H9 (cell line): ENCODE measurements at regions not wholly inside any gene's neighbourhood (a gene's known extent, or its start where the extent isn't known, plus 50 kb on each side); places are given as distances from the start of the nearest gene placed in this dataset.

Source experiments
- DNase-seq: peaks from one replicate; pipeline ENCODE4 v3.0.0-alpha.2; 2017
- H2AFZ ChIP-seq: one replicate; pipeline ENCODE4 v1.6.1; 2013; ENCODE audit warnings: mild to moderate bottlenecking, low read length, control low read depth, moderate library complexity
- H2AK5ac ChIP-seq: 2 replicates; pipeline ENCODE4 v1.6.1; 2013; ENCODE audit warnings: low read length, control low read depth, mixed read lengths; ENCODE audit not compliant: insufficient read length
- H2BK120ac ChIP-seq: one replicate; pipeline ENCODE4 v1.6.1; 2013; ENCODE audit warnings: low read depth, mild to moderate bottlenecking, low read length, control low read depth, inconsistent platforms; ENCODE audit not compliant: poor library complexity, severe bottlenecking
- H2BK12ac ChIP-seq: 2 replicates; pipeline ENCODE4 v1.6.1; 2013; ENCODE audit warnings: low read length, control low read depth, mixed read lengths, low read depth; ENCODE audit not compliant: insufficient read length
- H2BK15ac ChIP-seq: 2 replicates; pipeline ENCODE4 v1.6.1; 2013; ENCODE audit warnings: low read depth, low read length, control low read depth
- H2BK20ac ChIP-seq: one replicate; pipeline ENCODE4 v1.6.1; 2013; ENCODE audit warnings: low read depth, mild to moderate bottlenecking, low read length, control low read depth, inconsistent platforms; ENCODE audit not compliant: poor library complexity, severe bottlenecking
- H2BK5ac ChIP-seq: 2 replicates; pipeline ENCODE4 v1.6.1; 2013; ENCODE audit warnings: low read length, control low read depth, mixed read lengths; ENCODE audit not compliant: insufficient read length
- H3K14ac ChIP-seq: 2 replicates; pipeline ENCODE4 v1.6.1; 2013; ENCODE audit warnings: low read length, control low read depth; ENCODE audit not compliant: insufficient read depth
- H3K18ac ChIP-seq: 2 replicates; pipeline ENCODE4 v1.6.1; 2013; ENCODE audit warnings: low read depth, mild to moderate bottlenecking, mixed read lengths, low read length, control low read depth; ENCODE audit not compliant: insufficient read length
- H3K23ac ChIP-seq: 2 replicates; pipeline ENCODE4 v1.6.1; 2013; ENCODE audit warnings: low read length, control low read depth, mixed read lengths, low read depth; ENCODE audit not compliant: insufficient read length
- H3K23me2 ChIP-seq: 2 replicates; pipeline ENCODE4 v1.6.1; 2013; ENCODE audit warnings: low read depth, mild to moderate bottlenecking, mixed read lengths, low read length, control low read depth; ENCODE audit not compliant: insufficient read length, poor library complexity, severe bottlenecking
- H3K27ac ChIP-seq: 2 replicates; pipeline ENCODE4 v1.5.1; 2013; ENCODE audit warnings: low read length, control low read depth, mixed read lengths, low read depth; ENCODE audit not compliant: insufficient read length
- H3K27me3 ChIP-seq: 2 replicates; pipeline ENCODE4 v1.6.1; 2013; ENCODE audit warnings: low read length, control low read depth, inconsistent platforms; ENCODE audit not compliant: insufficient read depth
- H3K4ac ChIP-seq: 2 replicates; pipeline ENCODE4 v1.6.1; 2013; ENCODE audit warnings: low read depth, mild to moderate bottlenecking, control low read depth, inconsistent platforms, low read length, moderate library complexity
- H3K4me1 ChIP-seq: 2 replicates; pipeline ENCODE4 v1.6.1; 2013; ENCODE audit warnings: low read length, control low read depth, inconsistent platforms; ENCODE audit not compliant: insufficient read depth
- H3K4me2 ChIP-seq: 2 replicates; pipeline ENCODE4 v1.6.1; 2013; ENCODE audit warnings: low read length, control low read depth, mixed read lengths; ENCODE audit not compliant: insufficient read length, insufficient read depth
- H3K56ac ChIP-seq: 2 replicates; pipeline ENCODE4 v1.6.1; 2013; ENCODE audit warnings: low read depth, mild to moderate bottlenecking, mixed read lengths, low read length, control low read depth; ENCODE audit not compliant: insufficient read length
- H3K79me1 ChIP-seq: 2 replicates; pipeline ENCODE4 v1.6.1; 2013; ENCODE audit warnings: low read depth, mild to moderate bottlenecking, moderate library complexity, low read length, control low read depth, inconsistent platforms; ENCODE audit not compliant: insufficient read depth, poor library complexity, severe bottlenecking
- H3K79me2 ChIP-seq: 2 replicates; pipeline ENCODE4 v1.6.1; 2013; ENCODE audit warnings: low read length, control low read depth, inconsistent platforms; ENCODE audit not compliant: insufficient read depth
- H3K9ac ChIP-seq: 2 replicates; pipeline ENCODE4 v1.6.1; 2013; ENCODE audit warnings: low read length, control low read depth, mixed read lengths; ENCODE audit not compliant: insufficient read length; ENCODE audit errors: extremely low read depth
- H3K9me3 ChIP-seq: one replicate; pipeline ENCODE4 v1.6.1; 2013; ENCODE audit warnings: low read depth, low read length, inconsistent platforms; ENCODE audit not compliant: control insufficient read depth
- H3T11ph ChIP-seq: one replicate; pipeline ENCODE4 v1.6.1; 2013; ENCODE audit warnings: mild to moderate bottlenecking, low read length, control low read depth, inconsistent platforms
- H4K20me1 ChIP-seq: one replicate; pipeline ENCODE4 v1.6.1; 2013; ENCODE audit not compliant: control insufficient read depth, insufficient read length, insufficient read depth
- H4K5ac ChIP-seq: 2 replicates; pipeline ENCODE4 v1.6.1; 2013; ENCODE audit warnings: low read depth, mild to moderate bottlenecking, mixed read lengths, low read length, control low read depth; ENCODE audit not compliant: insufficient read length
- H4K8ac ChIP-seq: replicated peaks from 2 replicates; pipeline ENCODE4 v1.6.1; 2013; ENCODE audit warnings: low read length, control low read depth, mixed read lengths, low read depth; ENCODE audit not compliant: insufficient read length
- H4K91ac ChIP-seq: 2 replicates; pipeline ENCODE4 v1.6.1; 2013; ENCODE audit warnings: low read depth, mild to moderate bottlenecking, moderate library complexity, mixed read lengths, low read length, control low read depth; ENCODE audit not compliant: insufficient read length
- H3K27ac Mint-ChIP-seq, 3 experiments: 2 replicates in 2 of 3; 3 replicates in 1 of 3; pipeline ENCODE4 v1.8.0; 2020 to 2021; ENCODE audit warnings: mixed read lengths in 3 of 3, mild to moderate bottlenecking in 1 of 3, moderate library complexity in 1 of 3
- H3K27me3 Mint-ChIP-seq: 2 replicates; pipeline ENCODE4 v1.8.0; 2021; ENCODE audit warnings: low read depth, mild to moderate bottlenecking, moderate library complexity, mixed read lengths
- H3K36me3 Mint-ChIP-seq, 3 experiments: 2 replicates in 2 of 3; 3 replicates in 1 of 3; pipeline ENCODE4 v1.8.0; 2020 to 2021; ENCODE audit warnings: low read depth in 3 of 3, mixed read lengths in 3 of 3; ENCODE audit not compliant: insufficient read depth in 1 of 3
- H3K4me1 Mint-ChIP-seq, 2 experiments: 2 replicates each; pipeline ENCODE4 v1.8.0; 2020; ENCODE audit warnings: mixed read lengths in 2 of 2
- H3K4me3 Mint-ChIP-seq, 2 experiments: 2 replicates in 1 of 2; 3 replicates in 1 of 2; pipeline ENCODE4 v1.8.0; 2020 to 2021; ENCODE audit warnings: mild to moderate bottlenecking in 2 of 2, mixed read lengths in 2 of 2, moderate library complexity in 1 of 2
- H3K9me3 Mint-ChIP-seq, 2 experiments: 2 replicates in 1 of 2; 3 replicates in 1 of 2; pipeline ENCODE4 v1.8.0; 2020; ENCODE audit warnings: mild to moderate bottlenecking in 2 of 2, mixed read lengths in 2 of 2, moderate library complexity in 1 of 2
- WGBS: extraction: QIAGEN DNeasy Blood & Tissue Kit; methylation state at CpG from one replicate; pipeline ENCODE4 v1.1.7; 2013; ENCODE audit warnings: missing lambda C conversion rate, low lambda C conversion rate, mixed read lengths; ENCODE audit not compliant: insufficient read length; ENCODE audit errors: extremely low coverage; 5-methylcytosine and 5-hydroxymethylcytosine counted together
- TF ChIP-seq, protein P1 (sequence below): fragments of 200-600 bp; sonication (generic); conservative IDR thresholded peaks from 3 replicates; pipeline ENCODE4 v1.8.0; 2021; ENCODE audit warnings: antibody characterized with exemption, mild to moderate bottlenecking

DNA sequence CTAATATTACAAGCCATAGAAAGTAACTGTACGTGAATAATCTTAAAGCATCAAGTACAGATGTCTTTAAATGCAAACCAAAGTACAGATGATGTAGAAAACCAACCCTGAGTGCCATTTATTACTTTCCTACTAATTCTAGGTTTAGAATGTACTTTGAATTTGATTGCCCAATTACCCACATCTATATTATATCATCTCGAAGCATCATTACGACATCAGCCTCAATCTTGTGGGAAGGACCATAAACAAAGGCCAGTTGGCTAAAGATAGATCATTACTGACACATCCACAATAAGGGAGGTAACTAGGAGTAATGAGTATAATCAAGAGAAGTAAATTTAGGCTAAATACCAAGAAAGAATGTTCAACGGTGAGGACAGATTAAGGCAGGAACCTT is 478.9 kb downstream of the BCAT1 start:
- Histone ChIP-seq H2BK5ac (no peak overlapping the region), H4K20me1 (no peaks in the 10 kb centered on the region), H2BK15ac (no peak overlapping the region), H2BK20ac (no peak overlapping the region), H3K14ac (no peak overlapping the region), H3K23ac (no peak overlapping the region), H3K4me1 (no peaks in the 10 kb centered on the region), H3K4me2 (no peak overlapping the region), H2BK120ac (no peak overlapping the region), H2BK12ac (no peak overlapping the region), H3K27ac (no peak overlapping the region), H3K27me3 (no peaks in the 10 kb centered on the region), H4K8ac (no peak overlapping the region), H3K4ac (no peak overlapping the region), H2AK5ac (no peak overlapping the region), H3K23me2 (no peaks in the 10 kb centered on the region), H3K9ac (no peak overlapping the region), H4K91ac (no peak overlapping the region), H3K79me2 (no peaks in the 10 kb centered on the region), H3K56ac (no peak overlapping the region), H3K79me1 (no peaks in the 10 kb centered on the region), H3K9me3 (no peaks in the 10 kb centered on the region), H3T11ph (no peak overlapping the region), H2AFZ (no peak overlapping the region), H3K18ac (no peak overlapping the region), H4K5ac (no peak overlapping the region)
- H3K9me3 Mint-ChIP-seq = peaks cover 3 to 6% of the 10 kb centered on the region in 2 experiments
- peaks cover 0 to 7% (median 0%) of the 10 kb centered on the region in 3 experiments; a peak in 3 of 7 replicates for H3K36me3 Mint-ChIP-seq
- TF ChIP-seq, protein P1, sequence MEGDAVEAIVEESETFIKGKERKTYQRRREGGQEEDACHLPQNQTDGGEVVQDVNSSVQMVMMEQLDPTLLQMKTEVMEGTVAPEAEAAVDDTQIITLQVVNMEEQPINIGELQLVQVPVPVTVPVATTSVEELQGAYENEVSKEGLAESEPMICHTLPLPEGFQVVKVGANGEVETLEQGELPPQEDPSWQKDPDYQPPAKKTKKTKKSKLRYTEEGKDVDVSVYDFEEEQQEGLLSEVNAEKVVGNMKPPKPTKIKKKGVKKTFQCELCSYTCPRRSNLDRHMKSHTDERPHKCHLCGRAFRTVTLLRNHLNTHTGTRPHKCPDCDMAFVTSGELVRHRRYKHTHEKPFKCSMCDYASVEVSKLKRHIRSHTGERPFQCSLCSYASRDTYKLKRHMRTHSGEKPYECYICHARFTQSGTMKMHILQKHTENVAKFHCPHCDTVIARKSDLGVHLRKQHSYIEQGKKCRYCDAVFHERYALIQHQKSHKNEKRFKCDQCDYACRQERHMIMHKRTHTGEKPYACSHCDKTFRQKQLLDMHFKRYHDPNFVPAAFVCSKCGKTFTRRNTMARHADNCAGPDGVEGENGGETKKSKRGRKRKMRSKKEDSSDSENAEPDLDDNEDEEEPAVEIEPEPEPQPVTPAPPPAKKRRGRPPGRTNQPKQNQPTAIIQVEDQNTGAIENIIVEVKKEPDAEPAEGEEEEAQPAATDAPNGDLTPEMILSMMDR = no peak
- peaks cover 4 to 5% of the 10 kb centered on the region in 2 experiments; a peak in 2 of 4 replicates for H3K4me1 Mint-ChIP-seq
- H3K4me3 Mint-ChIP-seq = no peak overlapping the region
- no peaks in the 10 kb centered on the region for H3K27me3 Mint-ChIP-seq
- no peak for DNase-seq
- no CpG with 5 or more reads among the region's 4 CpGs for WGBS
- no peak overlapping the region; a peak in 1 of 7 replicates for H3K27ac Mint-ChIP-seq
